ENCODE measurements at regions not wholly inside any gene's neighbourhood (a gene's known extent, or its start where the extent isn't known, plus 50 kb on each side); places are given as distances from the start of the nearest gene placed in this dataset.
A peak's percentile ranks its signal among the peaks of the same experiment; 100 is the strongest.

- DNase-seq: no peak
Measured at GRCh38 chr18:46296656-46297055, 192.5 kb downstream of the HAUS1 start.

- DNase-seq: no peak
Measured at GRCh38 chr18:46297124-46297523, 192.9 kb downstream of the HAUS1 start.

DNA sequence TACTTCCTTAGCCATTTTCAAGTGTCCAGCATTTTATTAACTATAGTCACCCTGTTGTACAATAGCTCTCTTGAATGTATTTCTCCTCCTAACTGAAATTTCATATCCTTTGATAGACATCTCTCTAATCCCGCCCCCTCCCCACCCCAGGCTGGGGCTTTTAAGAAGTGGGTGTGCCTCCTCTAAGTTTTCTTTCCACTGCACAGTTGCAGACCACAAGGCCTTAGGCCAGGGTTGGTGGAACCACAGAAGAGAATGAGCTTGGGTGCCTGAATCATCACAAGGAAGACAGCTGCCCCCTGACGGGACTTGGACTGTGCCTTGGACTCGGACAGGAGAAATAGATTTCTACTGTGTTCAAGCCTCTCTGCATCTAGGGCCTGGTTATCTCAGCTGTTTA lies 193.4 kb downstream of the HAUS1 start:
- no peak for DNase-seq

DNA sequence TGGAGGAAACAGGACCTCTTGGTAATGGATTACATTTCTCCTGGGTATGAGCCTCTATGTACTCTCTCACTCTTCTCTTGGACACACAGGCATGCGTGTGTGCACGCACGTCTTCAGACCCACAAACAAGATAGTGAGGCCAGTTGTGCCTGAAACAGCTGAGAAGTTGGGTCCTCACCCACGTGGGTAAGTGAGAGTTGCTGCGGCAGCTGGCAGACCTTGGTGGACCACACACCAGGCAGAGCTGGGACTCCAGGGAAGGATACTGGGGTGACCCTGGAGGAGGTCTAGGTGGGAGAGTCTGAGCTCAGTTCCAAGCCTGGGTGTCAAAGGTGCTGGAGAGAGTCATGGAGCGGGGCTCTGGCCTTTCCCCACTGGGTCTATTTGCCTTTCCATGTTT lies 194.3 kb downstream of the HAUS1 start:
- no peak for DNase-seq

GRCh38 chr18:46299465-46300008 lies 195.4 kb downstream of the HAUS1 start:
- DNase-seq: no peak

GRCh38 chr18:46301081-46301480 lies 196.9 kb downstream of the HAUS1 start:
- no peak for DNase-seq

DNA sequence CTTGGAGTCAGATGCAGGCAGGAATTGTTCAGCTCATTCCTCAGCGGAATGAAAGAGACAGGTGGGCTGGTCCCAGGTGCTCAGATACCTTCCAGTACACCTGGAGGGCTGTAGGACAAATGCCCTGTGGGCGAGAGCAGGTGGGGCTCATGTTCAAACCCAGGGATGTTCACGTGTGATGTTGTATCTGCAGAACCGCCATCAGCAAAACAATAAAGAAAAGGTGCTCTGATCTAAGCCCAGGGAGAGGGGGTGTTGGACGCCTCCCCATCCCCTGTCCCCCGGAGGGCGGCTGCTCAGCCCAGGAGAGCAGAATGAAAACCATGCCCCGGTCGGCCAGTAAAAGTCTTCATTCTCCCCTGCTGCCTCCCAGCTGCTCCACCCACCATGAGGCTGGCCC lies 197.4 kb downstream of the HAUS1 start:
- DNase-seq: no peak

DNA sequence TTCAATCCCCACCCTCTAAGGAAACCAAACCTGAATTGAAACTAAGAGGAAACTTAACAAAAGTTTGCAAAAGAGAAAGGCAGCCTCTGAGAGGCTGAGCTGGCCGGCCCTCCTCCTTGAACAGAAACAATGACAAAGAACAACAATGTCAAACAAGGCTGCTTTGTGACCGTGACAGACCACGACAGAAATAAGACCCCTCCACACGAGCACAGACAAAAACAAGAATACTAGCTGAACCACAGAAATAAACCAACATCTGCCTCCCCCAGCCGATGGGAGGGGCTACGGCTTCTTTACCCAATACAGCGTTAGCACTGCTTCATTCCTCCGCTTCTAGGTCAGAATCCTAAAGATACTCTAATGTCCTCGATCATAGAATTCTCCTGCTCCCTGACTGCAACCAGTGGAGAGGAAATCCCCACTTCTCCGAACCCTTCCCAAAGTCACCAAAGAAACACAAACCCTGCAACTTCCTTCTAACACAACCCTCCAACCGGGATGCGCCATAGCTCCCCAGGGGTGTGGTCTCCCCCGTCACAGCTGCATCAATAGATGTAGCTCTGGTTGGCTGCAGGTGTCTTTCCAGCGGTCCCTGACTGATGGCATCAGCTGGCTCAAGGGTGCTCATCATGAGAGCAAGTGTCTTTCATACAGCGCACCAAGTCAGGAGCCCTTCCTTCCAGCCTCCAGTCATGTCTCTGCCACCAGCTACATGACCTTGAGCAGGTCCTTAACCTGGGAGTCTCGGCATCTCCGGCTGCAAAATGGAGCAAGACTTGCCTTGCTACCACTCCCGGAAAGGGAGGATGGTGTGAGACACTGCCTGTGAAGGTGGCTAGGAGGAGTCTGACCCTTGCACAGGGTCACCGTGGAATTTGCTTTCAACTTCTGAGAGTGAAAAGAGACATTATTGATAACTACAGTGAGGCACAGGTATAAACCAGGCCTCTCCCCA lies 198.6 kb downstream of the HAUS1 start:
- DNase-seq: peak; percentile 23

GRCh38 chr18:46310258-46310657 lies 206.1 kb downstream of the HAUS1 start:
- DNase-seq: no peak

DNA sequence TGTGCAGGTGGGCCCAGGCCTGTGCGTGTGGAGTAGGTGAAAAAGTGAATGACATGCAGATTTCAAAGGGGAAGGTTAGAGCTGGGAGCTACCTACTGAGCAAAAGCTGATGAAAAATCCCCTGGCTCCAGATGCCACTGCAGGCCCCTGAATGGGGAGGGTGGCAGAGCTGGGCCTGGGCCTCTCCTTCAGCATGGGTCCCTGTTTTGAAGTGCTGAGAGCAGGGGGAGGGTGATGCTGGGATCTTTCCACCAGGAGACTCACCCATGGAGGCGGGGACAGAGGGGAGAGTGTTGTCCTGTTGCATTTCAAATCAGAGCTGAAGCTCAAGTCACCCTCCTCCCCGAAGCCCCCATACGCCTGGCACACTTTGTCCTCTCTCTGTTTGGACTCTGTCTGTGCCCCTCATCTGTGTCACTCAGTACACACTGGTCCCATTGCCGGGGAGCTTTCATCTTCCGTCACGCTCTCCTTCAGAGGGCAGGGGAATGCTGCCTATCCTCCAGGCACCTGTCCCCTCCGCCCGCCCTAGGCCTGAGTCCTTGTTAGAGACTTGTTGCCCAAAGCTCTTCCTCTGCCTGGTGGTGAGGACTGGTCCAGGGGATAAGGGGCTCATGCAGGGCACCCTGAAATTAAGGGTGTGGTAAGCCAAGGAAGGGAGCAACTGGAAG lies 206.6 kb downstream of the HAUS1 start:
- no peak for DNase-seq

DNA sequence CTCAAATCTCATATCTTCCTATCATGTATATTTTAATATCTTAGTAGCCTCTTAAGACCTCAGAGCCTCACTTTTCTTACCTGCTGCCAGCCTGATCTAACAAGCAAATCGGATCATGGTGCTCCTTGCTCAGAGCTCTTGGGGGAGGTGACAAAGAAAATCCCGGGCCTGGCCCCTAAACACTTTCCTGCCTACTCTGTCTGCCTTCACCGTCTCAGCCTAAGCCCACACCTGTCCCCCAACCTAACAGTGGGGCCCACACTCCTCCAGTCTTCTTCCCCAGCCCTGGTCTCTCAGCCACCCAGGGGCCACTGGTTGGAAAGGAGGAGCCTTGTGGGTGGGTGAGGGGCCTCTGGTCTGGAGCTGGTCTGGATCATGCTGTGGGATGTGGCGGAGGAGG lies 207.3 kb downstream of the HAUS1 start:
- no peak for DNase-seq

- DNase-seq: no peak
Measured at GRCh38 chr18:46312221-46312620, 208.0 kb downstream of the HAUS1 start.

DNA sequence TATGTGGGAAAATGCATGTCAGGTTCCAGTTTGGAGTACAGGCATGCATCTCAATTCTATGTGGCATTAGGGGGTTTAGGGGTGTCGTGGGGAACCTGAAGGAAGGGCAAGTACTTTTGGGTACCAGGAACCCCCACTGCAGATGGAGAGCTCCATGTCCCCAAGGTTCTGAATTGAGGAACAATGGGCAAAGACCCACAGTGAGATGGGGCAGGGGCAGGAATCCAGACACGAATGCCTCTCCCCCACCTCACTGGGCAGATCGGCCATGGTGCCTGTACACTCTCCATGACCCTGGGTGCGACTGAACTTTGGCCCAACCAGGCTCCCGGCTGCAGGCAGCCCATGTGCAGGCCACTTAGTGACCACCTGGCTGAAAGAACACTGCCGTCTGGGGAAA lies 209.3 kb downstream of the HAUS1 start:
- no peak for DNase-seq

DNA sequence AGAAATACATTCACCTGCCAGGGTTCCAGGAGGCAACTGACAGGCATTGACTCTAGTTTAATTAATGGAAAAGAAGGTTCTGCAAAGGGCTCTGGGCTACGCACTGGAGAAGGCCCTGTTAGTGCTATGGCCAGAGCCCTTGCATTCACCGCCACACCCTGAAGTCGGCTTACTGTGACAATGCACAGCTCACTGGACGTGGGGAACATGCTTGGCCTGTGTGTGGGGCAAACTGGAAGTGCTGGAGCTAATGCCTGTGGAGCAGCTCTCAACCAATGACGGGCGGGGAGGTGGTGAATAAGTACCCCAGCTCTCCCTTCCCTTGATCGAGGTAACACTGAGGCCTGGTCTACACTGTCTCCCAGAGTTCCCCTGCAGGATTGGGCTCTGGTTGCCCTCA lies 209.8 kb downstream of the HAUS1 start:
- DNase-seq: no peak

DNA sequence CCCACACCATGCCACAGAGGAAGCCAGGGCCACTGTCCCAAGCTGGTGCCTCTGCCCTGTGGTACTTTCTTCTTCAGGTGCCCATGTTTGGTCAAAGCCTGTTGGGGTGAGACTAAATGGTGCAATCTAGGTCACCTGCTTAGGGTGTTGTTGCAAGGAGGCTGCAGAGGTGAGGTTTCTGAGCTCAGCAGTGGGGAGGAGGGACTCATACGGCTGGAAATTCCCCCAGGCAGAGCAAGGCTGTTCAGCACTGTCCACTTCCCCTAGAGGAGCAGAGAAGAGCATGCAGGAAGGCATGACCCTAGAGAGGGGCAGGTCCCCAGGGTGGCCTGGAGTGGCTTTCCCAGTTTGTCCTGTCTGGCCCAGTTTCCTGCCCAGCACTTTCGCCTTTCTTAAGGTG lies 211.0 kb downstream of the HAUS1 start:
- DNase-seq: no peak

- DNase-seq: no peak
Measured at GRCh38 chr18:46318356-46318755, 214.2 kb downstream of the HAUS1 start.

DNA sequence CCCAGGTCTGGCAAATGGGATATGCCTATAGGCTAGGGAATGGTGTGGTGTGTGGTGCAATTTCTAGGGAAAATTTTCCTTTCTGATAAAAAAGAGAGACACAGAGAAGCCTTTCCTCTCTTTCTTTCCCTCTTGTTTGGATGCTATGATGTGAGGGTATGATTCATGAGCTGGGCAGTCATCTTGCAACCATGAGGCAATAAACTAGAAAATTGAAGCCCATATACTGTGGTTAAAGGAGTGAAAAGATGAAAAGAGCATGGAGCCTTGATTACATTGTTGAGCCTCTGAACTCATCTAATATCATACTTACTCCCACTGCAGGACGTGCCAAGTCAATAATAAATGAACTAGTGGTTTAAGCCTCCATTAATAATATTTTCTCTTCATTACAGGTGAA lies 215.6 kb downstream of the HAUS1 start:
- no peak for DNase-seq

DNA sequence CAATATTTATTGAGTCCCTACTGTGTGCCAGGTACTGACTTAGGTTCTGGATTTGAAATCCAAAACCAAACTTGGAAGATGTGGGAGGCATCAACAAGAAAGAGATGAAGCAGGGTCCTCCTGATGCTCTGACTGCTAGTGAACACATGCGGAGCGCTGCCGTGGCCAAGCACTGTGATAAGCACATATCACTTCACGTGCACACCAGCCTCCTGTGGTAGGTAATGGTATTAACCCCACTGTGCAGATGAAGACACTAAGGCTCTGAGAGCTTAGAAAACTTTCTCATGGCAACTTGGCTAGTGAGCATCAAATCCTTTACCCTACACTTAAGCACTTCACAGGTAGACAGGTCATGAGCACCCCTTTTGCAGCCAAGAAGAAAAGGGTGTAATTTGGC lies 216.1 kb downstream of the HAUS1 start:
- DNase-seq: no peak

DNA sequence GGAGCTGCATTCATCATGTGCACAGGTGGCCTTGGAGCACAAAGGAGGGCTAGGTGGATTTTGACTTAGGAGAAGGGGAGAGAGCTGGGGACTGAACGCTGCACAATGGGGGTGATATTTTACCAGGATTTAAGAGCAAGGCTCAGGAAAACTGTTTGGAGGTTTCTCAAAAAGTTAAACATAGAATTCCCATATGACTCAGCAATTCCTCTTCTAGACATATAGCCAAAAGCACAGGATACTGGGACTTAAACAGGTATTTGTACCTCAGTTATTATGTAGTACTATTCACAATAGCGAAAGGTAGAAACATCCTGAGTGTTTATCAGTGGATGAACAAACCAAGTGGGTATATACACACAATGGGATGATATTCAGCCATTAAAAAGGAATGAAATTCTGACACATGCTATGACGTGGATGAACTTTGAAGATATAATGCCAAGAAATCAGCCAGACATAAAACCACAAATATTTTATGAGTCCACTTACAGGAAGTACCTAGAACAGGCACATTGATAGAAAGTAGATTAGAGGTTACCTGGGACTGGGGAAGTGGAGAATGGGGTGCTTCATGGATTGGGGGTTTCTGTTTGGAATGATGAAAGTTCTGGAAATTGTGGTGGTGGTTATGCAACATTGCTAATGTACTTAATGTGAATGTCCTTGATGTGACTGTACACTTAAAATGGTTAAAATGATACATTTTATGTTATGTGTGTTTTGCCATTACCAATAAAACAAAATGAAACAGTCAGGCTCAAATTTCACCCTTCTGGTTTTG lies 216.9 kb downstream of the HAUS1 start:
- no peak for DNase-seq

GRCh38 chr18:46321955-46322354 lies 217.8 kb downstream of the HAUS1 start:
- DNase-seq: no peak

DNA sequence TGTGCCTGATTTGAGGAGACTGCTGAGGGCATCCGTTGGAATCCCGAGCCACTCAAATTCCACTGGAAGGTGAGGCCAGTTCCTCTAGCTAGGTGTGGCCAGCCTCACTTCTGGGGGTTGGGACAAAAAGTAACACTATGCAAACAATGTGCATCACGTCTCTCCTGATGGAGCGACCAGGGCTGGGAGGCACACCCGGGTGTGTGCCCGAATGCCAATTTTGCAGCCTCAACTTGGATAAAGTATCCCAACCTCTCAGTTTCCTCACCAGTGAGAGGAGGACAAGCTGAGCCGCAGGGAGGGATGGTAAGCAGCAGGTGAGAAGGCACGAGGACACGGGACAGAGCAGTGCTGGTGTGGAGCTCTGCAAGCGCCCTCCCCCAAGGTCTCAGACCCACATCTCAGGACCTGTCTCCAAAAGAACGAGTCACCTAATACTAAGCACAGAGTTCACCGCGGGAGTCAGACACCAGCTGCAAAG lies 218.3 kb downstream of the HAUS1 start:
- DNase-seq: no peak

DNA sequence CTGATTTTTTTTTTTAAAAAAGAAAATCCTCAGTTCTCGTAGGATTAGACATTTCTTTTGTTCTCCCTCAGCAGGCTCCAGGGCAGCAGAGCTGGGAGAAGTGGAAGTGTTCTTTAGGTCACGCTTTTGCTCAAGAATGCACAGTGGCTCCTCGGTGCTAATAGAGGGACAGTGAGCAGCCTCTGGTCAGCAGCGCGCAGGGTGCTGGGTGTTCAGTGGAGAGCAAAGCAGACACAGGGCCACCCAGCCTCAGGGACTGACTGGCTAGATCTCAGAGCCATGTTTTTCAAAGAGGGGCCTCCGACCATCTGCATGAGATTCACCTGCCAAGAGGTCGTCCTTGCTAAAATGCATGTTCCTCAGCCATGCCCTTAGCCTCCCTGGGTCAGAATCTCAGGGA lies 218.8 kb downstream of the HAUS1 start:
- DNase-seq: no peak
